ENCODE measurements at regions not wholly inside any gene's neighbourhood (a gene's known extent, or its start where the extent isn't known, plus 50 kb on each side); places are given as distances from the start of the nearest gene placed in this dataset.

DNA sequence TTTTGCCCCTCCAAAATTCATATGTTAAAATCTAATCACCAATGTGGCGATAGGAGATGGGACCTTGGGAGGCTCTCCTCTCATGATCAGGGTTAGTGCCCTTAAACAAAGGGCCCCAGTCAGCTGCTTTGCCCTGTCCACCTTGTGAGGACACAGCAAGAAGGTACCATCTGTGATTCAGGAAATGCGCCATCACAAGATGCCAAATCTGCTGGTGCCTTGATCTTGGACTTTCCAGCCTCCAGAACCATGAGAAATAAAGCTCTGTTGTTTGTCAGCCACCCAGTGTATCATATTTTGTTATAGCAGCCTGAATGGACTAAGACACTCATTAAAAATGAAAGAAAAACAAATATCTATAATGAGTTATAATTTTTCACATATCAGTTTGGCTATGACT lies 63.0 kb upstream of the NKD1 start:
- Histone ChIP-seq H3K4me3 (ENCODE audit: insufficient read depth, low read length) (no peak overlapping the region), H4K20me1 (ENCODE audit: insufficient read depth, low read length) (no peaks in the 10 kb centered on the region), H3K4me2 (ENCODE audit: insufficient read depth, low read length) (no peak overlapping the region), H3K27me3 (ENCODE audit: insufficient read depth, low read length) (no peaks in the 10 kb centered on the region), H3K9me3 (ENCODE audit: low read depth, low read length) (no peaks in the 10 kb centered on the region), H3K4me1 (ENCODE audit: insufficient read depth, low read length) (no peaks in the 10 kb centered on the region), H3K36me3 (ENCODE audit: insufficient read depth, low read length) (no peaks in the 10 kb centered on the region), H2AFZ (ENCODE audit: low read length) (no peak overlapping the region), H3K27ac (ENCODE audit: low read depth, low read length) (no peak overlapping the region), H3K79me2 (ENCODE audit: insufficient read depth, low read length) (no peaks in the 10 kb centered on the region)
- no peak for DNase-seq (ENCODE audit: insufficient read length, low spot score, missing footprints)
- no peak for TF ChIP-seq CTCF (IDR thresholded peaks at IDR 0.05; ENCODE audit: extremely low read depth, low read depth, low read length)

GRCh38 chr16:50482271-50482670 lies 65.9 kb upstream of the NKD1 start:
- Histone ChIP-seq H4K20me1 (ENCODE audit: insufficient read depth, low read length) (no peaks in the 10 kb centered on the region), H3K27ac (ENCODE audit: low read depth, low read length) (no peak overlapping the region), H3K79me2 (ENCODE audit: insufficient read depth, low read length) (no peaks in the 10 kb centered on the region), H3K4me1 (ENCODE audit: insufficient read depth, low read length) (no peaks in the 10 kb centered on the region), H3K9me3 (ENCODE audit: low read depth, low read length) (no peaks in the 10 kb centered on the region), H3K27me3 (ENCODE audit: insufficient read depth, low read length) (no peaks in the 10 kb centered on the region), H2AFZ (ENCODE audit: low read length) (no peak overlapping the region), H3K36me3 (ENCODE audit: insufficient read depth, low read length) (no peaks in the 10 kb centered on the region), H3K4me3 (ENCODE audit: insufficient read depth, low read length) (no peak overlapping the region), H3K4me2 (ENCODE audit: insufficient read depth, low read length) (no peak overlapping the region)
- DNase-seq (ENCODE audit: insufficient read length, low spot score, missing footprints), result no peak
- no peak for TF ChIP-seq CTCF (IDR thresholded peaks at IDR 0.05; ENCODE audit: extremely low read depth, low read depth, low read length)

DNA sequence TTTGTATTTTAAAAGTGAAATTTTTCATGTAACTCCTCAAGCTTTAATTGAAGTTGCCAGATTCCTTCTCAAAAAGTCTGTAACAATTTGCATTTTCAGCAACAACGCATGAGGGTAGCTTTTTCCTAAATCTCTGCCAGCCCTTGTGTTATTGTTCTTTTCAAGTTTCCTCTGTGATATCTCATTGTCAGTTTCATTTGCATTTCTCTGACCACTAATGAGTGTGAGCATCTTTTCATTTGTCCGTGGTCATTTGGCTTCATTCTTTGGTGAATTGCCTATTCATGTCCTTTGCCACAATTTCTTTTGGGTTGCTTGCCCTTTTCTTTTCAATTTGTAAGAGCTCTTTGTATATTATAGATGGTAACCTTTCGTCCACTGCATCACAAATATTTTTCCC lies 68.0 kb upstream of the NKD1 start:
- no peak overlapping the region for H3K4me2 ChIP-seq (ENCODE audit: insufficient read depth, low read length)
- no peaks in the 10 kb centered on the region for H4K20me1 ChIP-seq (ENCODE audit: insufficient read depth, low read length)
- TF ChIP-seq CTCF (IDR thresholded peaks at IDR 0.05; ENCODE audit: extremely low read depth, low read depth, low read length), result no peak
- no peak for DNase-seq (ENCODE audit: insufficient read length, low spot score, missing footprints)
- H3K27me3 ChIP-seq (ENCODE audit: insufficient read depth, low read length), result no peaks in the 10 kb centered on the region
- H3K36me3 ChIP-seq (ENCODE audit: insufficient read depth, low read length), result no peaks in the 10 kb centered on the region
- H3K4me1 ChIP-seq (ENCODE audit: insufficient read depth, low read length), result no peaks in the 10 kb centered on the region
- no peak overlapping the region for H2AFZ ChIP-seq (ENCODE audit: low read length)
- H3K27ac ChIP-seq (ENCODE audit: low read depth, low read length), result no peak overlapping the region
- no peaks in the 10 kb centered on the region for H3K9me3 ChIP-seq (ENCODE audit: low read depth, low read length)
- H3K4me3 ChIP-seq (ENCODE audit: insufficient read depth, low read length), result no peak overlapping the region
- no peaks in the 10 kb centered on the region for H3K79me2 ChIP-seq (ENCODE audit: insufficient read depth, low read length)

DNA sequence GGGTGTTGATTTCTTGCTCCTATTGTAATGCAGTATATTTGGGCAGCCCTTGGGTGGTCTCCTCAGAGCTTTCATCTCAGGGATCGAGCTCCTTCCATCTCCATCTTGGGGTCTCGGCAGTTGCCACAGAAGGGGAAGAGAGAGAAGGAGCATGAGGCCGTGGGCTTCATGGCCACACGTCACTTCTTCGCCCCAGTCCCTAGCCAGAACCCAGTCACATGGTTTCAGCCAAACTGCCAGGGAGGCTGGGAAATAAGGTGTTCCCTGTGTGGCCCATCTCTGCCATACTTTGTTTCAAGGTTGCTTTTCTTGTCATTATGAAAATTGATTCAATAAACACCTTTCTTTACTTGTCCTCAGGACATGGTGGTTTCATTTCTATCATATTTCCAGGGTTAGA lies 68.4 kb upstream of the NKD1 start:
- Histone ChIP-seq H3K27ac (ENCODE audit: low read depth, low read length) (no peak overlapping the region), H2AFZ (ENCODE audit: low read length) (no peak overlapping the region), H3K36me3 (ENCODE audit: insufficient read depth, low read length) (no peaks in the 10 kb centered on the region), H3K27me3 (ENCODE audit: insufficient read depth, low read length) (no peaks in the 10 kb centered on the region), H3K4me3 (ENCODE audit: insufficient read depth, low read length) (no peak overlapping the region), H3K9me3 (ENCODE audit: low read depth, low read length) (no peaks in the 10 kb centered on the region), H4K20me1 (ENCODE audit: insufficient read depth, low read length) (no peaks in the 10 kb centered on the region), H3K4me2 (ENCODE audit: insufficient read depth, low read length) (no peak overlapping the region), H3K79me2 (ENCODE audit: insufficient read depth, low read length) (no peaks in the 10 kb centered on the region), H3K4me1 (ENCODE audit: insufficient read depth, low read length) (no peaks in the 10 kb centered on the region)
- TF ChIP-seq CTCF (IDR thresholded peaks at IDR 0.05; ENCODE audit: extremely low read depth, low read depth, low read length), result no peak
- peak; percentile 83 for DNase-seq (ENCODE audit: insufficient read length, low spot score, missing footprints)

All from osteoblast (primary cell).